Pons (tissue), 1 donor: ENCODE measurements at regions not wholly inside any gene's neighbourhood (a gene's known extent, or its start where the extent isn't known, plus 50 kb on each side); places are given as distances from the start of the nearest gene placed in this dataset.

Experiments
- DNase-seq: peaks from one replicate; pipeline ENCODE4 v3.0.0-alpha.2; 2016; ENCODE audit warnings: low spot score

GRCh38 chr3:76624164-76624563 is 415.7 kb upstream of the ROBO2 start:
- no peak for DNase-seq

GRCh38 chr3:76627236-76627635 is 412.7 kb upstream of the ROBO2 start:
- no peak for DNase-seq

GRCh38 chr3:76631251-76631650 is 408.6 kb upstream of the ROBO2 start:
- DNase-seq: no peak

- no peak for DNase-seq
Observed at GRCh38 chr3:76638006-76638405, 401.9 kb upstream of the ROBO2 start.

- DNase-seq: no peak
Observed at GRCh38 chr3:76643623-76644304, 396.1 kb upstream of the ROBO2 start.

- no peak for DNase-seq
Observed at GRCh38 chr3:76644305-76644675, 395.6 kb upstream of the ROBO2 start.

- no peak for DNase-seq
Observed at GRCh38 chr3:76645724-76646123, 394.2 kb upstream of the ROBO2 start.

GRCh38 chr3:76646921-76647562 is 392.9 kb upstream of the ROBO2 start:
- DNase-seq: no peak

- no peak for DNase-seq
Observed at GRCh38 chr3:76651784-76652183, 388.1 kb upstream of the ROBO2 start.

- DNase-seq: no peak
Observed at GRCh38 chr3:76652524-76652923, 387.4 kb upstream of the ROBO2 start.

GRCh38 chr3:76653640-76654251 is 386.2 kb upstream of the ROBO2 start:
- DNase-seq: no peak

- DNase-seq: no peak
Observed at GRCh38 chr3:76656531-76657070, 383.3 kb upstream of the ROBO2 start.

- no peak for DNase-seq
Observed at GRCh38 chr3:76657909-76658308, 382.0 kb upstream of the ROBO2 start.

- DNase-seq: no peak
Observed at GRCh38 chr3:76661527-76662250, 378.2 kb upstream of the ROBO2 start.

GRCh38 chr3:76664816-76665215 is 375.1 kb upstream of the ROBO2 start:
- no peak for DNase-seq

GRCh38 chr3:76668653-76669052 is 371.2 kb upstream of the ROBO2 start:
- DNase-seq: no peak

- DNase-seq: no peak
Observed at GRCh38 chr3:76669322-76669721, 370.6 kb upstream of the ROBO2 start.

- DNase-seq: no peak
Observed at GRCh38 chr3:76673171-76673570, 366.7 kb upstream of the ROBO2 start.

- DNase-seq: no peak
Observed at GRCh38 chr3:76679541-76679940, 360.4 kb upstream of the ROBO2 start.

GRCh38 chr3:76683256-76683655 is 356.6 kb upstream of the ROBO2 start:
- DNase-seq: no peak

- no peak for DNase-seq
Observed at GRCh38 chr3:76684946-76685345, 355.0 kb upstream of the ROBO2 start.

- DNase-seq: no peak
Observed at GRCh38 chr3:76685858-76686257, 354.0 kb upstream of the ROBO2 start.

GRCh38 chr3:76687019-76687418 is 352.9 kb upstream of the ROBO2 start:
- no peak for DNase-seq
